HG03159 (cell line): ENCODE measurements at regions not wholly inside any gene's neighbourhood (a gene's known extent, or its start where the extent isn't known, plus 50 kb on each side); places are given as distances from the start of the nearest gene placed in this dataset.
"Not testable (repeated sequence)": the region's sequence is repeated elsewhere in the genome, so short reads cannot be mapped to it uniquely, and the experiment has no call there.

Experiments used
- ATAC-seq: cut with Tn5 transposase; IDR thresholded peaks from one replicate; pipeline ENCODE4 v1.9.1; 2021; ENCODE audit warnings: mild to moderate bottlenecking, moderate library complexity; ENCODE audit not compliant: unreplicated experiment

DNA sequence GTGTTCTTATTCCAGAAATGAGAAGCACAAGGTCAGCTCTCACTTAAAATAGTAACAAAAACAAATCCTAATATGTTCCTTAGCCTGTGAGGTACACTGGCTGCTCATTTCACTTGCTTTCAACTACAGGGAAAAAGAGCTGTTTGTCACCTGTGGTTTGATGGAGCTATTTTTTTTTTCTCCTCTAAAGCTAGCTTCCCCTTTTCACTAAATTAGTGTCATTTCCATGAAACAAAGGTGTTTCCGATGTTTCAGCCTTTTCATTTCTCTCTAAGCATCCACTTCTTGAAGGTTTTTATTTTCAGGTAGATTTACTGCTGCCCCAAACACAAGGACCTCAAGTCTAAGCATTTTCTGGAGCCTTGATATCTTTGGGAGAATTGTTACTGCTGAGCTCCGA is 148.6 kb downstream of the RBMX2 start:
- no peak for ATAC-seq

- ATAC-seq: peak; percentile 73
These were observed 150.8 kb downstream of the RBMX2 start for GRCh38 chrX:130552444-130553073.

DNA sequence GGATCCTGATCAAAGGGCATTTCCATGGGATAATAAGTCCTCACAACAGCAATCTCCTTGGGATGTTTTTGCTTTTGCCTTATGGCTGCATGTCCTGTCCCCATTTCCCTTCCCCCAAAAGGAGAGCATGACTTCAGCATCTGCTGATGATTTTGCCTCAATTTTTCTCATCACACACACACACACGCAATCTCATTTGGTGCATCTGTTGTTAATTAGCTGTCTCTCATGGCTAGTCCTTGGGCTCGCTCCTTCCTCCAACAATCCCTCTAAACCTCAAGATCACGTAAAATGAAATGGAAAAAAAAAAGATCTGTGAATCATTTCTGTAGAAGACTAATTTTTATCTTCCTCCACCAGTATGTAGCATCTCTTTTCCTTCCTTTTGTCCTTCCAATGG is 153.6 kb downstream of the RBMX2 start:
- no peak for ATAC-seq

DNA sequence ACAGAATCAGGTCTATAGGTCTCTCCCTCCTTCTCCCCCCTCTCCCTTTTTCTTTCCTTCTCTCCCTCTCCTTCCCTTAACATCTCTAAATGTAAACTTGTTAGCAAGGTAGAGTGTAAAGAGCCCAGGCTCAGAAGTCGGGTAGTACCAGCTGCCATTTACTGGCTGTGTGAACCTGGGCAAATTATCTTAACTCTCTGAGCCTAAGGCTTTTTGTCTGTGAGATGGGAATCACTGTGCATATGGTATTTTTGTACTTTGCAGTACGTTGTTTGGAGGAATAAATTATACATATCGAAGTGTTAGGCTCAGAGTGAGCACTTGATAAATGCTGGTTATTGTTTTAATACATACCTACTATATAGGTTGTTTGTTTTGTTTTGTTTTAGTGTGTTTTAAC is 154.0 kb downstream of the RBMX2 start:
- no peak for ATAC-seq

DNA sequence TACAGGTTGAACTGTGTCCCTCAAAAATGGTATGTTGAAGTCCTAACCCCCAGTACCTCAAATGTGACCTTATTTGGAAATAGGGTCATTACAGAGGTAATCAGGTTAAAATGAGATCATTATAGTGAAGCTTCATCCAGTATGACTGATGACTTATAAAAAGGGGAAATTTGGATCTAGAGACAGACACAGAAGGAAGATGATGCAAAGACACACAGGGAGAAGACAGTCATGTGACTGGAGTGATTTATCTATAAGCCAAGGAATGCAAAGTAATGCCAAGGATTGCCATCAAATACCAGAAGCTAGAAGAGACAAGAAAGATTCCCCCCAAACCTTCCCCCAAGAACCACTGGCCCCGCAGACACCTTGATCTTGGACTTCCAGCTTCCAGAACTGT is 155.2 kb downstream of the RBMX2 start:
- ATAC-seq: no peak

- no peak for ATAC-seq
These were observed 158.8 kb downstream of the RBMX2 start for GRCh38 chrX:130560544-130560943.

DNA sequence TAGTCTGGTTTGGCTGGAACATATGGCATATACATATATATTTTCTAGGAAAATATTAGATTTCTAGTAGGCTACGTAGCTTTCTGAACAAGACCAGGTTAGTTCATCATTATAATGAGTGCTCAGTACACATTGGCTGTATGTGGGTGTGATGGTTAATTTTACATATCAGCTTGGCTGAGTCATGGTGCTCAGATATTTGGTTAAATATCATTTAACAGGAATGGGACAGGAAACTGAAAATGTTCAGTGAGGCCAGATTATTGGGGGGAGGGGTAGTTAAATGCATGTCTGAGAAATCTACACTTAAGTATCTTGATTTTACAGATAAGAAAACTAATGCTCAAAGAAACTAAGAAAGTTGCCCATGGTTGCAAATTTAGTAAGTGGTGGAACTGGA is 160.1 kb downstream of the RBMX2 start:
- no peak for ATAC-seq

DNA sequence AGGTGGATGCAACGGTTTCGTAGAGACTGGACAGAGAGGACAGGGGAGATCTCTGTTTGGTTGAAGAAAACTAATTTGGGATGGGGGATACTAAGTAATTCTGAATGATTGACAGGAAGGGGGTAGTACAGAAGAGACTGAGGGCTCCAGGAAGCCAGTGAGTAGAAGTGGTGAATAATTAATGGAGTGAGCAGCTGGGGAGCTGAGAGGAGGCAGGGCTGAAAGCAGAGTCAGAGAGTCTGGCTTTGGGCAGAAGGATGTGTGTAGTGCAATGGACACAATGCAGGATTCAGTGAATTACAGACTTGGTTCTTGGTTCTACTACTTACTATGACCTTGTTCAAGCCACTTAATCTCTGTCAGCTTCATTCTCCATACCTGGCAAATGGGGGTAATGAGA is 161.7 kb downstream of the RBMX2 start:
- ATAC-seq: no peak

DNA sequence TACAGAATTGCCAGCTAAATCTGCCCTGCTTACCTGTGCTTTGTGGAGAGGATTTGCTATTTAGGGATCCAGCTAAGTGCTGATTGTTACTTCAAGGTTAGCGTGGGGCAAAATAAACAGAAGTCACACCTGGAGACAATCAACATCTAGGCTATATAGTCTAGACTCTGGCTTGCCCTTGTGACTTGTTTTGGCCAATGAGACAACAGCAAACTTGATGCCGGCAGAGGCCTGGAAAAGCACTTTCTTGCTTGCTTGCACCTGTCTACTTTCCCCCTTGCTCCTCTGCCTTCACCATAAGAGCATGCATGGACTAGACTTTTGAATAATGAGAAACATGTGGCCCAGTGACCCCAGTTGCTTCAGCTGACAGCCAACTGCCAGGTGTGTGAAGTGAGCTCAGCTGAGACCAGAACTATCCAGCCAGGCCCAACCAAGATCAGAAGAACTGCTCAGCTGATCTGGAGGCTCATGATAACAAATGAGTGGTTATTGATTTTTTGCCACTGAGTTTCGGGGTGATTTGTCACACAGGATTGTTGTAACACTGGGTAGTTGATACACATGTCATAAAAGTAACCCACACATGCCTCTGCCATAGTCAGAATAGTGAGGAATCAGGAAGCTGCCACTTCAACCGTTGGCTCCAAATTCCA is 164.4 kb downstream of the RBMX2 start:
- no peak for ATAC-seq

GRCh38 chrX:130573030-130573429 is 171.2 kb downstream of the RBMX2 start:
- ATAC-seq: not testable (repeated sequence)
